ENCODE measurements at regions not wholly inside any gene's neighbourhood (a gene's known extent, or its start where the extent isn't known, plus 50 kb on each side); places are given as distances from the start of the nearest gene placed in this dataset.

GRCh38 chr14:51546603-51547258, 105.0 kb upstream of the FRMD6 start:
- TF ChIP-seq, protein P1, sequence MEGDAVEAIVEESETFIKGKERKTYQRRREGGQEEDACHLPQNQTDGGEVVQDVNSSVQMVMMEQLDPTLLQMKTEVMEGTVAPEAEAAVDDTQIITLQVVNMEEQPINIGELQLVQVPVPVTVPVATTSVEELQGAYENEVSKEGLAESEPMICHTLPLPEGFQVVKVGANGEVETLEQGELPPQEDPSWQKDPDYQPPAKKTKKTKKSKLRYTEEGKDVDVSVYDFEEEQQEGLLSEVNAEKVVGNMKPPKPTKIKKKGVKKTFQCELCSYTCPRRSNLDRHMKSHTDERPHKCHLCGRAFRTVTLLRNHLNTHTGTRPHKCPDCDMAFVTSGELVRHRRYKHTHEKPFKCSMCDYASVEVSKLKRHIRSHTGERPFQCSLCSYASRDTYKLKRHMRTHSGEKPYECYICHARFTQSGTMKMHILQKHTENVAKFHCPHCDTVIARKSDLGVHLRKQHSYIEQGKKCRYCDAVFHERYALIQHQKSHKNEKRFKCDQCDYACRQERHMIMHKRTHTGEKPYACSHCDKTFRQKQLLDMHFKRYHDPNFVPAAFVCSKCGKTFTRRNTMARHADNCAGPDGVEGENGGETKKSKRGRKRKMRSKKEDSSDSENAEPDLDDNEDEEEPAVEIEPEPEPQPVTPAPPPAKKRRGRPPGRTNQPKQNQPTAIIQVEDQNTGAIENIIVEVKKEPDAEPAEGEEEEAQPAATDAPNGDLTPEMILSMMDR (IDR thresholded peaks at IDR 0.05): no peak
- TF ChIP-seq EP300 (IDR thresholded peaks at IDR 0.05): no peak
- no peak for TF ChIP-seq POLR2A (IDR thresholded peaks at IDR 0.05)
- no peak for TF ChIP-seq POLR2AphosphoS5 (IDR thresholded peaks at IDR 0.05)

Measured in sigmoid colon (tissue), 4 donors.